ENCODE measurements at regions not wholly inside any gene's neighbourhood (a gene's known extent, or its start where the extent isn't known, plus 50 kb on each side); places are given as distances from the start of the nearest gene placed in this dataset.

DNA sequence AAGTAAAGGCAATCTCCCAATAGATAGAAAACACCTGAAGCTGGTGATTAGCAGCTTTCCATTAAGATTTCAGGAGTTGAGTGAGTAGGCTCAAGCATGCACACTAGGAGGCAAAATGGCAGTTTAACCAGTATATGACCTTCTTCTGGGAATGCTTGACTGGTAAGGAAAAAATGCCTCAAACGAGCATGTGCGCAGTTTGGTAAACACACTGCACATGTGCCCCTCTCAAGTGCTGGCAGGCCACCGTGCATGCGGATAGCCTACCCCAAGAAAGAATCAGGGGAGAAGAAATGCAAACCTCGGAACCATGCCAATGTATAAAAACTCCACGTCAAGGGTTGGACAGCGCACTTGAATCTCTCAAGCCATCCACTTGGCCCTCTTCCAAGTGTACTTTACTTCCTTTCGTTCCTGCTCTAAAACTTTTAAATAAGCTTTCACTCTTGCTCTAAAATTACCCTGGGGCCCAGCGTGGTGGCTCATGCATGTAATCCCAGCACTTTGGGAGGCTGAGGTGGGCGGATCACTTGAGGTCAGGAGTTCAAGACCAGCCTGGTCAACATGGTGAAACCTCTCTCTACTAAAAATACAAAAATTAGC is 98.8 kb upstream of the CDK1 start:
- DNase-seq (no peak), ATAC-seq (no peak)
- Histone ChIP-seq H3K9me3 (no peaks in the 10 kb centered on the region), H3K36me3 (ENCODE audit: low read depth) (no peaks in the 10 kb centered on the region), H3K4me1 (ENCODE audit: low read depth) (no peaks in the 10 kb centered on the region), H3K4me3 (no peak overlapping the region)
- intact Hi-C loops (cut with DNase I, micrococcal nuclease), result no loop called here
- TF ChIP-seq, protein P1, sequence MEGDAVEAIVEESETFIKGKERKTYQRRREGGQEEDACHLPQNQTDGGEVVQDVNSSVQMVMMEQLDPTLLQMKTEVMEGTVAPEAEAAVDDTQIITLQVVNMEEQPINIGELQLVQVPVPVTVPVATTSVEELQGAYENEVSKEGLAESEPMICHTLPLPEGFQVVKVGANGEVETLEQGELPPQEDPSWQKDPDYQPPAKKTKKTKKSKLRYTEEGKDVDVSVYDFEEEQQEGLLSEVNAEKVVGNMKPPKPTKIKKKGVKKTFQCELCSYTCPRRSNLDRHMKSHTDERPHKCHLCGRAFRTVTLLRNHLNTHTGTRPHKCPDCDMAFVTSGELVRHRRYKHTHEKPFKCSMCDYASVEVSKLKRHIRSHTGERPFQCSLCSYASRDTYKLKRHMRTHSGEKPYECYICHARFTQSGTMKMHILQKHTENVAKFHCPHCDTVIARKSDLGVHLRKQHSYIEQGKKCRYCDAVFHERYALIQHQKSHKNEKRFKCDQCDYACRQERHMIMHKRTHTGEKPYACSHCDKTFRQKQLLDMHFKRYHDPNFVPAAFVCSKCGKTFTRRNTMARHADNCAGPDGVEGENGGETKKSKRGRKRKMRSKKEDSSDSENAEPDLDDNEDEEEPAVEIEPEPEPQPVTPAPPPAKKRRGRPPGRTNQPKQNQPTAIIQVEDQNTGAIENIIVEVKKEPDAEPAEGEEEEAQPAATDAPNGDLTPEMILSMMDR (IDR thresholded peaks at IDR 0.05), result no peak

DNA sequence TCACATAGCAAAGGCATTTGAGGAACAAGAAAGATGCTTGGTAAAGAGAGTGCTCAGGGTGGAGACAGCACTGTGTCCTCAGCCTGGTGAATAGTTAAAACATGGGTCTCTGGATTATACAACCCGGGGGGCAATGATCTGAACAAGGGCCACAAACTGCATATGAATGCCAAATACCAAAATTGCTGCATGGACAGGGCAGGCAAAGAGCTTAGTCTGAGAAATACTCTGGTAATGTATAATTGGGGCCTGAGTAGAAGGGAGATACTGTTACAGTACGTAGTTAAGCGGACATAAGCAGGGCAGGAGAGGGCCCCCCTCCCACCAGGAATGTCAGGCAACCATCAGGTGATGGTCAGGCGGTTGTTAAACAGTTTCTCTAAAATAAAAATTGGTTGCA is 99.3 kb upstream of the CDK1 start:
- DNase-seq, result no peak
- no peak for ATAC-seq
- H3K4me1 ChIP-seq (ENCODE audit: low read depth), result no peaks in the 10 kb centered on the region
- intact Hi-C loops (cut with DNase I, micrococcal nuclease), result no loop called here
- TF ChIP-seq, protein P1 (IDR thresholded peaks at IDR 0.05), result no peak
- H3K4me3 ChIP-seq, result no peak overlapping the region
- no peaks in the 10 kb centered on the region for H3K36me3 ChIP-seq (ENCODE audit: low read depth)
- no peaks in the 10 kb centered on the region for H3K9me3 ChIP-seq

DNA sequence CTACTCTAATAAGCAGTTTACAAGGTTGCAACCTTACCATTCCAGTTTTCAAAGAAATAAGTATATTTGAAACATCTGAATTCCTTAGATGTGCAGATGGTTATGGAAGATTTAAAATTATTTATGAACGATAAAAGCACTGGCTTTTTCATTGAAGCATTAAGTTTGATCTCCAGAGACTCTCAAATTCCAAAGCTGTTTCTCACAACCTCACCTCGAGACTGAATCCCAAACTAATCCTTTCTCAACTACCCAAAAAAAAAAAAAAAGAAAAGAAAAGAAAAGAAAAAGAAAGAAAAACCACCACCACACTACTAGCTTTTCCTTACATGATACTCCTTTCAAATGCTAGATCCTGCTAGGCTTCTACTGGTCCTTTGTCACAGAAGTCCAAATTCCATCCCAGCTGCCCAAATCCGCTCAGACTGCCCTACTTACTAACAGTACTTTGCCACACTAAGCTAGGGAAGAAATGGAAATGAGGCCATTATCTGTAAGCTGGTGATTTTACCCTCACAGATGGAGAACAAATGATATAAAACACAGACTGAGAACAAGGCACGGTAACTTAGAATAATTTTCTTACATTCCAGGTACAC is 100.6 kb upstream of the CDK1 start:
- Histone ChIP-seq H3K9me3 (no peaks in the 10 kb centered on the region), H3K4me1 (ENCODE audit: low read depth) (no peaks in the 10 kb centered on the region), H3K36me3 (ENCODE audit: low read depth) (no peaks in the 10 kb centered on the region), H3K4me3 (no peak overlapping the region)
- DNase-seq (no peak), ATAC-seq (no peak)
- intact Hi-C loops (cut with DNase I, micrococcal nuclease), result no loop called here
- TF ChIP-seq, protein P1 (IDR thresholded peaks at IDR 0.05), result no peak

DNA sequence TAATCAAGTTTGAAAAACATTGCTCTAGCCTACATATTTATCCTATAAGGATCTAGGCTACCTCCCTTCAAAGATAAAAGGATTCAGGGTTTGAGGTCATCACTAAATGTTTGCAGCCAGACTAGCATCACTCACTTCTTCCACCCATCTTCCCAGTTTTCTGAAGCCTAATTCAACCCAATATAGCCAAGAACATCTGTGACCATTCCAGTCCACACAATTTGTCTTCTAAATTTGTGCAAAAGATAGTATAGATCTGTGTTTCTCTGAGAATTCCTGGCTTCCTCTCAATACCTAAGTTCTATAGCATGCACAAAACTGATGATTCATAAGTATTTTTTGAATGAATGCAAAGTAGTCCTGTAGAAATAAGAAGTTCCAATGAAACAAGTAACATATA is 103.0 kb upstream of the CDK1 start:
- Histone ChIP-seq H3K9me3 (peaks cover 3% of the 10 kb centered on the region), H3K4me1 (ENCODE audit: low read depth) (no peaks in the 10 kb centered on the region), H3K4me3 (no peak overlapping the region), H3K36me3 (ENCODE audit: low read depth) (no peaks in the 10 kb centered on the region)
- intact Hi-C loops (cut with DNase I, micrococcal nuclease), result no loop called here
- DNase-seq (no peak), ATAC-seq (no peak)
- TF ChIP-seq, protein P1 (IDR thresholded peaks at IDR 0.05), result no peak

DNA sequence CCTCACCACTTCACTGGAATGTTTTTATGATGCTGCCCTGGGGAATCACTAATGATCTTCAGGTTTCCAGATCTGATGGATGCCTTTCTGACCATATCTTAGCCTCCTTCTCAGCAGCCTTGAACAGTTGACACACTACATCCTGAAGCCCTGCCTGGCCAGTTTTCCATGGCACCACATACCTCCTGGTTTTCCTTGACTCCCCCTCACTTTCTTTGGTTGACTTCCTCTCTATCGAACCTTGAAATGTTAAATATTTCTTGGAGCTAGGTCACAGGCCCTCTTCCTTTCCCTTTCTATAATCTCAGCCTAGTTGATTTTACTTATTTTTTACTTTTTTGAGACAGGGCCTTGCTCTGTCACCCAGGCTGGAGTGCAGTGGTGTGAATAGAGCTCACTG is 108.8 kb upstream of the CDK1 start:
- H3K4me3 ChIP-seq, result no peak overlapping the region
- ATAC-seq (no peak), DNase-seq (no peak)
- intact Hi-C loops (cut with DNase I, micrococcal nuclease), result no loop called here
- H3K4me1 ChIP-seq (ENCODE audit: low read depth), result no peaks in the 10 kb centered on the region
- TF ChIP-seq, protein P1 (IDR thresholded peaks at IDR 0.05), result no peak
- no peaks in the 10 kb centered on the region for H3K36me3 ChIP-seq (ENCODE audit: low read depth)
- H3K9me3 ChIP-seq, result peaks cover 3% of the 10 kb centered on the region

Measured in mucosa of descending colon (tissue), 3 donors.